Endothelial cell of umbilical vein (primary cell): ENCODE measurements at regions not wholly inside any gene's neighbourhood (a gene's known extent, or its start where the extent isn't known, plus 50 kb on each side); places are given as distances from the start of the nearest gene placed in this dataset.

Source experiments
- BruUV-seq: library from RNA; stranded (reverse); fragments of 400-500 nt; replicated peaks from 2 replicates; lab custom pipeline; 2021; lab: Mats Ljungman, UMichigan
- CTCF ChIA-PET: fragments of 300-600, 350-600 bp; sonication (Branson Sonifier 250); formaldehyde crosslinking; loops from one replicate; lab custom pipeline; 2021; ENCODE audit warnings: antibody characterized with exemption, inconsistent platforms; lab: Charles Lee
- POLR2A ChIA-PET: fragments of 300-600, 350-600 bp; sonication (Branson Sonifier 250); formaldehyde crosslinking; loops from one replicate; lab custom pipeline; 2021; ENCODE audit warnings: antibody characterized with exemption, inconsistent platforms; lab: Charles Lee
- DNase-seq: peaks from one replicate; pipeline ENCODE4 v3.0.0-alpha.2; 2011; ENCODE audit warnings: low read depth, low spot score
- FAIRE-seq: peaks from 2 replicates; lab custom pipeline; 2011; peaks lifted over from hg19 to GRCh38; lab: Jason Lieb, UNC
- H2AFZ ChIP-seq: 2 replicates; pipeline ENCODE4 v1.6.0; 2012; ENCODE audit warnings: low read depth, low read length, control low read depth, inconsistent platforms
- H3K27ac ChIP-seq: 2 replicates; pipeline ENCODE4 v1.5.1; 2011; ENCODE audit warnings: low read depth, mild to moderate bottlenecking, control low read depth, low read length, moderate library complexity; ENCODE audit not compliant: insufficient read depth
- H3K27me3 ChIP-seq, 2 experiments: 2 replicates each; pipeline versions ENCODE4 v1.6.0 to v1.6.1; 2011; ENCODE audit warnings: low read length in 2 of 2, mixed read lengths in 1 of 2; ENCODE audit not compliant: control insufficient read depth in 2 of 2, insufficient read depth in 2 of 2
- H3K36me3 ChIP-seq, 2 experiments: 2 replicates in 1 of 2; 3 replicates in 1 of 2; pipeline ENCODE4 v1.5.1; 2011; ENCODE audit warnings: low read length in 2 of 2, mild to moderate bottlenecking in 1 of 2, moderate library complexity in 1 of 2; ENCODE audit not compliant: control insufficient read depth in 2 of 2, insufficient read depth in 2 of 2; ENCODE audit errors: extremely low read depth in 1 of 2
- H3K4me1 ChIP-seq: 3 replicates; pipeline ENCODE4 v1.5.1; 2011; ENCODE audit warnings: mild to moderate bottlenecking, low read length; ENCODE audit not compliant: control insufficient read depth, insufficient read depth; ENCODE audit errors: extremely low read depth
- H3K4me2 ChIP-seq: 2 replicates; pipeline ENCODE4 v1.6.1; 2011; ENCODE audit warnings: low read length, control low read depth, mixed read lengths; ENCODE audit not compliant: insufficient read depth
- H3K4me3 ChIP-seq, 3 experiments: fragments of 200-600 bp in 1 of 3; sonication (generic), shearing (Covaris generic) in 1 of 3; replicated peaks in 1 of 3; 2 replicates each; pipeline ENCODE4 v1.5.1; 2011 to 2016; ENCODE audit warnings: control low read depth in 3 of 3, low read length in 3 of 3, mild to moderate bottlenecking in 2 of 3, inconsistent platforms in 1 of 3, low read depth in 1 of 3, moderate library complexity in 1 of 3; ENCODE audit not compliant: insufficient read depth in 1 of 3
- H3K79me2 ChIP-seq: 2 replicates; pipeline ENCODE4 v1.6.0; 2012; ENCODE audit warnings: low read length, inconsistent platforms; ENCODE audit not compliant: control insufficient read depth, insufficient read depth
- H3K9ac ChIP-seq: replicated peaks from 2 replicates; pipeline ENCODE3; 2011; ENCODE audit warnings: low read length, control low read depth; ENCODE audit not compliant: insufficient read depth; ENCODE audit errors: extremely low read depth
- H3K9me1 ChIP-seq: replicated peaks from 3 replicates; pipeline ENCODE4 v1.6.0; 2011; ENCODE audit warnings: mild to moderate bottlenecking, low read length; ENCODE audit not compliant: control insufficient read depth, insufficient read depth; ENCODE audit errors: extremely low read depth
- H3K9me3 ChIP-seq: replicated peaks from 2 replicates; pipeline ENCODE4 v1.5.1; 2012; ENCODE audit warnings: low read length, inconsistent platforms; ENCODE audit not compliant: control insufficient read depth, insufficient read depth
- H4K20me1 ChIP-seq: replicated peaks from 2 replicates; pipeline ENCODE3; 2011; ENCODE audit warnings: mild to moderate bottlenecking, low read length; ENCODE audit not compliant: control insufficient read depth, insufficient read depth; ENCODE audit errors: extremely low read depth
- EZH2 ChIP-seq: IDR thresholded peaks from 2 replicates; pipeline ENCODE4 v1.6.1; 2012; ENCODE audit warnings: borderline replicate concordance, low read depth, mild to moderate bottlenecking, moderate library complexity, low read length, inconsistent platforms; ENCODE audit not compliant: severe bottlenecking
- FOS ChIP-seq: IDR thresholded peaks from 2 replicates; pipeline ENCODE4 v1.6.1; 2011; ENCODE audit warnings: mild to moderate bottlenecking, low read length, moderate library complexity, borderline replicate concordance; ENCODE audit not compliant: insufficient read depth
- GATA2 ChIP-seq: IDR thresholded peaks from 2 replicates; pipeline ENCODE4 v1.7.0; 2011; ENCODE audit warnings: low read depth, mild to moderate bottlenecking, moderate library complexity, mixed read lengths, low read length; ENCODE audit not compliant: insufficient read length, insufficient read depth
- JUN ChIP-seq: IDR thresholded peaks from 2 replicates; pipeline ENCODE4 v1.6.1; 2011; ENCODE audit warnings: borderline replicate concordance, low read depth; ENCODE audit not compliant: insufficient read length, insufficient read depth
- MYC ChIP-seq: IDR thresholded peaks from one replicate; pipeline ENCODE4 v1.6.1; 2011; ENCODE audit warnings: mild to moderate bottlenecking, low read depth, low read length
- POLR2A ChIP-seq: IDR thresholded peaks from 2 replicates; pipeline ENCODE4 v1.6.1; 2012; ENCODE audit warnings: low read depth, mild to moderate bottlenecking, control low read depth, low read length
- POLR2AphosphoS5 ChIP-seq: IDR thresholded peaks from 2 replicates; pipeline ENCODE4 v1.6.1; 2012; ENCODE audit warnings: low read depth, mild to moderate bottlenecking, control low read depth, low read length, moderate library complexity; ENCODE audit not compliant: insufficient read depth
- dilution Hi-C: fragments of 300-500 bp; cut with MboI; formaldehyde crosslinking; loops from one replicate; pipeline ENCODE4 v1.15.0; 2019; ENCODE audit warnings: low sequenced_read_pairs; ENCODE audit not compliant: extremely low pct_ligation_motif_present
- intact Hi-C: fragments of 100-400 bp; cut with micrococcal nuclease; formaldehyde crosslinking; loops from one replicate; pipeline ENCODE4 v1.10.0; 2022
- TF ChIP-seq, protein P1 (sequence below): IDR thresholded peaks from 2 replicates; pipeline ENCODE4 v1.6.1; 2011; ENCODE audit not compliant: insufficient read depth, insufficient read length
- TF ChIP-seq, protein P2 (sequence below), 2 donors: IDR thresholded peaks; 1 replicate in 1 of 2; 2 replicates in 1 of 2; pipeline ENCODE4 v1.5.1; 2011; ENCODE audit warnings: low read length in 2 of 2, mild to moderate bottlenecking in 2 of 2, moderate library complexity in 2 of 2, control low read depth in 1 of 2, inconsistent platforms in 1 of 2, low read depth in 1 of 2; ENCODE audit not compliant: insufficient read depth in 1 of 2; ENCODE audit errors: extremely low read depth in 1 of 2

DNA sequence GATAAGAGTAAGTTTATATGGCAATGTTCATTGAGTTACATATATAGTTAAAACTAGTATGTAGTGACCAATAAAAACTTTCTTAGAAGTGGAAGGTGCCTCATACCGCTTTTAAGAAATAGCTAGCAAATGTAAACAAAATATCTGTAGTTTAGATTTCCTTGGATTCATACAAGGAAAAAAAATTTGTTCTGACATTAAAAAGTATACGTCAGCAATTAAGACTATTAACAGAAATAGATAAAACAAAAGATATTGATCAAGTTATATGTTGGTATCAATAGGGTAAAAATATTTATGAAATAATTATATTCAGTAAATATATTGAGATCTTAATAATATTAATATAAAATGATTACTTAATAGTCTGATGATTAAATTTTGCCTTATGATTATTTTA, 718.8 kb upstream of the LRFN5 start:
- Histone ChIP-seq H4K20me1 (no peaks in the 10 kb centered on the region), H3K9me1 (no peaks in the 10 kb centered on the region), H3K79me2 (no peaks in the 10 kb centered on the region), H3K9me3 (no peaks in the 10 kb centered on the region), H3K4me1 (no peaks in the 10 kb centered on the region), H3K4me2 (no peak overlapping the region), H3K9ac (no peak overlapping the region), H3K27ac (no peak overlapping the region), H3K36me3 (no peaks in the 10 kb centered on the region), H3K27me3 (no peaks in the 10 kb centered on the region), H2AFZ (no peak overlapping the region), H3K4me3 (no peak overlapping the region)
- FAIRE-seq: no peak
- intact Hi-C loops: no loop called here
- dilution Hi-C loops: no loop called here
- ChIA-PET POLR2A (no interaction called here), CTCF (no interaction called here)
- no peak for DNase-seq
- TF ChIP-seq POLR2A (no peak), GATA2 (no peak), FOS (no peak), JUN (no peak), MYC (no peak), EZH2 (no peak), POLR2AphosphoS5 (no peak)
- TF ChIP-seq, protein P1, sequence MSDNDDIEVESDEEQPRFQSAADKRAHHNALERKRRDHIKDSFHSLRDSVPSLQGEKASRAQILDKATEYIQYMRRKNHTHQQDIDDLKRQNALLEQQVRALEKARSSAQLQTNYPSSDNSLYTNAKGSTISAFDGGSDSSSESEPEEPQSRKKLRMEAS: no peak
- TF ChIP-seq, protein P2, sequence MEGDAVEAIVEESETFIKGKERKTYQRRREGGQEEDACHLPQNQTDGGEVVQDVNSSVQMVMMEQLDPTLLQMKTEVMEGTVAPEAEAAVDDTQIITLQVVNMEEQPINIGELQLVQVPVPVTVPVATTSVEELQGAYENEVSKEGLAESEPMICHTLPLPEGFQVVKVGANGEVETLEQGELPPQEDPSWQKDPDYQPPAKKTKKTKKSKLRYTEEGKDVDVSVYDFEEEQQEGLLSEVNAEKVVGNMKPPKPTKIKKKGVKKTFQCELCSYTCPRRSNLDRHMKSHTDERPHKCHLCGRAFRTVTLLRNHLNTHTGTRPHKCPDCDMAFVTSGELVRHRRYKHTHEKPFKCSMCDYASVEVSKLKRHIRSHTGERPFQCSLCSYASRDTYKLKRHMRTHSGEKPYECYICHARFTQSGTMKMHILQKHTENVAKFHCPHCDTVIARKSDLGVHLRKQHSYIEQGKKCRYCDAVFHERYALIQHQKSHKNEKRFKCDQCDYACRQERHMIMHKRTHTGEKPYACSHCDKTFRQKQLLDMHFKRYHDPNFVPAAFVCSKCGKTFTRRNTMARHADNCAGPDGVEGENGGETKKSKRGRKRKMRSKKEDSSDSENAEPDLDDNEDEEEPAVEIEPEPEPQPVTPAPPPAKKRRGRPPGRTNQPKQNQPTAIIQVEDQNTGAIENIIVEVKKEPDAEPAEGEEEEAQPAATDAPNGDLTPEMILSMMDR (IDR thresholded peaks at IDR 0.05; ENCODE audit: extremely low read depth in 1 of 2, insufficient read depth in 1 of 2, low read depth in 1 of 2, low read length in 2 of 2): no peak
- BruUV-seq: no TSS peak
